ENCODE measurements at regions not wholly inside any gene's neighbourhood (a gene's known extent, or its start where the extent isn't known, plus 50 kb on each side); places are given as distances from the start of the nearest gene placed in this dataset.

DNA sequence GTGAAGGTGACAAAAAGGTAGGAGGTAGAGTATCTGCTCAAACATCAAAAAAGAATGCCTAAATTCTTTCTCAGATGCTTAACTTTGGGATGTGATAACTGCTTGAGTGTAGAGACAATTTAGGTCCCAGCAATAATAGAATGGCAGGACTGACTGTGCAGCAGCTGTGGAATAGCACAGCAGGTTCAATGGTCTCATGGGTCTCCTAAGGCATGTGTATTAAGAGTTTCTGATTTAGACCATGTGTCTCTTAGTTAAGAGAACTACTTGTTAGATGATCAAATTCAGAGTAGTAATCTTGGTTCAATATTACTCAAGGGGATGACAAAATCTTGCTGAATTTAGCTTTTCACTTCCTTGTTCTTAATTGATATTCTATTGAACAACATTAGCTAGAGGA, 72.0 kb downstream of the ALX1 start:
- no peaks in the 10 kb centered on the region for H3K36me3 ChIP-seq (replicated peaks)
- H3K27me3 ChIP-seq (ENCODE audit: low read depth) = no peaks in the 10 kb centered on the region; the same call in none of the 2 replicates
- in situ Hi-C loops (cut with MboI; ENCODE audit: low sequenced_read_pairs) = no loop called here
- H3K4me1 ChIP-seq = peaks cover 7% of the 10 kb centered on the region
- no peak overlapping the region for H3K4me3 ChIP-seq
- no peak for DNase-seq (ENCODE audit: low spot score in 2 of 2)
- no peaks in the 10 kb centered on the region for H3K9me3 ChIP-seq

- Histone ChIP-seq H3K4me3 (no peak overlapping the region), H3K9me3 (no peaks in the 10 kb centered on the region), H3K27me3 (ENCODE audit: low read depth) (no peaks in the 10 kb centered on the region; the same call in none of the 2 replicates), H3K36me3 (replicated peaks) (no peaks in the 10 kb centered on the region), H3K4me1 (peaks cover 12% of the 10 kb centered on the region)
- peak in 1 of 2 experiments; percentile 12 for DNase-seq (ENCODE audit: low spot score in 2 of 2)
- in situ Hi-C loops (cut with MboI; ENCODE audit: low sequenced_read_pairs) = no loop called here
Measured at GRCh38 chr12:85356596-85357385, 76.8 kb downstream of the ALX1 start.

DNA sequence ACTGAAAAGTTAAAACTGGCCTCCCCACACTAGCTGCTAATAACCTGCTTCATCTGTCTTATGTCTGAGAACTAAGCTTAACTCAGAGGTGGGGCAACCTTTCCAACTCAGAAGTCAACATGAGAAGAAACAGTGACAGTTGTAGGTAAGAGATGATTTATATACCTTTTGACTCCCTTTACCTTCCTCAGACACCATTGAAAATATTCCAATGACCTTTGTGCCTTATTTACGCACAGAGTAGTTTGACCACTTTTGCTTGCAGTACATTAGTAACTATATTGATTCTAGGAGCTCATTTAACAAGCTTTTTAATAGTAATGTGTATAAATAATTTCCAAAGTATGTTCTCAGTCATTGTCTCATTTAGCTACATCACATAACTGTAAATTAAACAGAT, 77.6 kb downstream of the ALX1 start:
- H3K9me3 ChIP-seq = no peaks in the 10 kb centered on the region
- no peak overlapping the region for H3K4me3 ChIP-seq
- in situ Hi-C loops (cut with MboI; ENCODE audit: low sequenced_read_pairs) = no loop called here
- DNase-seq (ENCODE audit: low spot score in 2 of 2) = no peak
- H3K36me3 ChIP-seq (replicated peaks) = no peaks in the 10 kb centered on the region
- peaks cover 12% of the 10 kb centered on the region for H3K4me1 ChIP-seq
- no peaks in the 10 kb centered on the region; the same call in none of the 2 replicates for H3K27me3 ChIP-seq (ENCODE audit: low read depth)

DNA sequence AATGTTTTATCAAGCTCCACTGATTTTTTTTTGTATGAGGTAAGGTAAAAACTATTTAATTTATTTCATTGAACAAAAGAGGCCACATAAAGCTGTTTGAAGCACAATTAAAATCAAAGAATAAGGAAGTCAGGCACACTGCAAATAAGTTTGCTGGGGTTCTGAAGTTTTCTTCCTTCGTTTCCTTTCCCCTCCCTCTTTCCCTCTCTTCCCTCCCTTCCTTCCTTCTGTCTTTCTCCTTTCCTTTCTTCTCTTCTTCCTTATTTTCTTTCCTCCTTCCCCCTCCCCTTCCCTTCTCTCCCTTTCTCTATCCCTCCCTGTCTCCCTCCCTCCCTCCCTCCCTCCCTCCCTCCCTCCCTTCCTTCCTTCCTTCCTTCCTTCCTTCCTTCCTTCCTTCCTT, 78.7 kb downstream of the ALX1 start:
- Histone ChIP-seq H3K36me3 (replicated peaks) (no peaks in the 10 kb centered on the region), H3K27me3 (ENCODE audit: low read depth) (no peaks in the 10 kb centered on the region), H3K9me3 (no peaks in the 10 kb centered on the region), H3K4me3 (no peak overlapping the region), H3K4me1 (peaks cover 12% of the 10 kb centered on the region)
- no peak for DNase-seq (ENCODE audit: low spot score in 2 of 2)
- in situ Hi-C loops (cut with MboI; ENCODE audit: low sequenced_read_pairs) = no loop called here

DNA sequence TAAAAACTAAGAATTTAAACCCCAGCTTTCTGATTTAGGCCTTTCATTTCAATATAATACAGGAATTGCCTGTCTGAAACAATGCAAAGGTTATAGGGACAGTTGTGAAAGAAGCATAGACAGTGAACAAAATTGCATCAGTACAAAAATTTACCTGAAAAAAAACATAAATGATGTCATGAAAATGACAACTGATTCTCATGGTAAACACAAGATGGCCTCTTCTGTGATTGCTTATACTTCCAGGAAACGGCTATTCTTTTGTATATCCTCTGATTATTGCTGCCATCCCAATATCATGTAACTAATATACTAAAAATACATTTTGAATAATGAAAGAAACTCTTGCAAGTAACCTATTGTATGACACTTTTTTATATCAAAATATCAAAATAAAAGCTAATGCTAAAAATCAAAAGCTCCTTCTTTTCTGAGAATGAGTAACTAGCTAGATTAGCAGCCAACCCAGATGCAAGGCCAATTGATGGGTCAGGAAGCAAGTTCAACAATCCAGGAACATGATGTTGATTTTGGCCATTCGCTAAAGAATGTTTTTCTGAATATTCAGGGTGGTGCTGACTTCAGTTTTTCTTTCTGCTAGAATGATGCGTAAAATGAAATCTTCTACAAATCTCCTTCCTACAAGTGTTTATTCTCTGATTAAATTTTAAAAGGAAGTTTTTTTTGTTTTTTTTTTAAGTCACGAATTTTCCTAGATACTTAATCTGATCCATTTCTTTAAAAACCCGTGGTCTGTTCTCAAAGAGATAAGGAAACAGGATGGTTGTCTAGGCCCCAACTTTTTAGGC, 83.6 kb downstream of the ALX1 start:
- DNase-seq (ENCODE audit: low spot score in 2 of 2) = no peak
- Histone ChIP-seq H3K36me3 (replicated peaks) (no peaks in the 10 kb centered on the region), H3K4me3 (no peak overlapping the region), H3K9me3 (no peaks in the 10 kb centered on the region), H3K27me3 (ENCODE audit: low read depth) (no peaks in the 10 kb centered on the region), H3K4me1 (no peaks in the 10 kb centered on the region)
- in situ Hi-C loops (cut with MboI; ENCODE audit: low sequenced_read_pairs) = no loop called here

GRCh38 chr12:85367936-85368335, 87.9 kb downstream of the ALX1 start:
- in situ Hi-C loops (cut with MboI; ENCODE audit: low sequenced_read_pairs) = no loop called here
- DNase-seq (ENCODE audit: low spot score in 2 of 2) = no peak
- H3K9me3 ChIP-seq = no peaks in the 10 kb centered on the region
- no peaks in the 10 kb centered on the region for H3K27me3 ChIP-seq (ENCODE audit: low read depth)
- H3K36me3 ChIP-seq (replicated peaks) = no peaks in the 10 kb centered on the region
- H3K4me1 ChIP-seq = no peaks in the 10 kb centered on the region
- H3K4me3 ChIP-seq = no peak overlapping the region

DNA sequence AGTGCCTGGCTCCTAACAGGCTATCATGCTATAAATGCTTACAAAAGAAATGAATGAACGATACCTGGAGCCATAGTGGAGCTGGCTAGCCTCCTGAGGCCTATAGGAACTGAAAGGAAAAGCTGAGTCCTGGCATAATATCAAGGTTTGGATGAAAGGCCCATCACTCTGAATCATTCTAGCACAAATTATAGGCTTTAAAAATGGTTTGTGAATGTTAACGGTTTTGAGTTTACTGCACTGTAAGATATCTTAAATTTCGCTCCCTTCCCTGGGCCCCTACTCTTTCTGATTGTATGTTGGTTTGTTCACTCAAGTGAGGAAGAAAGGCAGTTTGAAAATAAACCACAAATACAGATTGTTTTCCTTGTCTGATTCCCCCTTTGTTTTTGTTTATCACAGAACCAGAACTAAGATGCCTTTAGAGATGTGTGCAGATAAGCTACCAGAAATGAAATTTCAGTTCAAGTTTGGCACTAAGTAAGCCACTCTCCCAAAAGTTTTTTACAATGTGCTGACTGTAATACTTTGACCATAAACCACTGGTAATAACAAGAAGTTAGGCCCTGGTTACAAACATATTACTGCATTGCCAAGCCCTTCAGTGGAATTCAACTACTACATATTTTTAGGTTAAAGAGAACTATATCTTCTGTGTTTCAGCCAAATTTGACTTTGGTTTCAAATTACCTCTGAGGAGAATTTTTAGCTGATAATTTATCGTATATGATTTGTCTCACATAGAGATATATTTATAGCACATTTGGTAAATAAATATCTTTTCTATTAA, 89.5 kb downstream of the ALX1 start:
- Histone ChIP-seq H3K36me3 (replicated peaks) (no peaks in the 10 kb centered on the region), H3K4me3 (no peak overlapping the region), H3K4me1 (no peaks in the 10 kb centered on the region), H3K27me3 (ENCODE audit: low read depth) (no peaks in the 10 kb centered on the region), H3K9me3 (no peaks in the 10 kb centered on the region)
- DNase-seq (ENCODE audit: low spot score in 2 of 2) = no peak
- in situ Hi-C loops (cut with MboI; ENCODE audit: low sequenced_read_pairs) = no loop called here

DNA sequence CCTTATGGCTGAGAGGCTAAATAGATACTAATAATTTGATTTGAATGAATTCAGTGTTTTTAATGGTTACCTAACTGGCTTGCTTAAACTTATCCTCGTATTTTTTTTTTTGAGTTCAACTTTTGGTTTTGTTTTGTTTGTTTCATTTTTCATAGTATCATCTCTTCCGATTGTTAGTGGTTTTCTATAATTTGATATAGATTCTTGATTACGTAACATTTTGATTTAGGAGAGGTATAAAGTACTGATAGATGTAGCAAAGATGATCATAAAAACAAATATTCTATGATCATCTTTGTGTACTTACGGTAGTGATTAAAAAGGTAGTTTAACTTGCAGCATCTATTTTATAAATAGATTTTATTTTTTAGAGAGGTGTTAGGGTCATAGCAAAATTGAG, 93.0 kb downstream of the ALX1 start:
- Histone ChIP-seq H3K4me1 (no peaks in the 10 kb centered on the region), H3K9me3 (no peaks in the 10 kb centered on the region), H3K27me3 (ENCODE audit: low read depth) (no peaks in the 10 kb centered on the region), H3K4me3 (no peak overlapping the region), H3K36me3 (replicated peaks) (no peaks in the 10 kb centered on the region)
- in situ Hi-C loops (cut with MboI; ENCODE audit: low sequenced_read_pairs) = no loop called here
- no peak for DNase-seq (ENCODE audit: low spot score in 2 of 2)

DNA sequence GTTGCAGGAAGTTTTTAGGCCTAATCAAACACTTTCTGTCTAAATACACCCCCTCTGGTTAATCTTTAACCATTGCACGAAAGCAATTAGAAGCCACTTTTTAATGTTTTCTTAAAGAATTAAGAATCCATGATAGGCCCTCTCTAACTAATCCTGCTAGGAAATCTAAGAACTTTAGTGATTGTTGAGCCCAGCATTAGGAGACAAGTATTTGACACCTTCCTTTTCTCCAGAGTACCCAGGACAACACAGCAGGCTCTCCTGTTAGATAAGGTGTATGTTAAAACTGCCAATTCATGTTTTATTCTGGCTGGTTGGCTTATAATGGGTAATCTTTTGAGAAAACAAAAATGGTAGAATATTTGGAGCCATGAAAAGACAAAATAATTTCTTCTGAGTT, 95.0 kb downstream of the ALX1 start:
- DNase-seq (ENCODE audit: low spot score in 2 of 2) = no peak
- H3K27me3 ChIP-seq (ENCODE audit: low read depth) = no peaks in the 10 kb centered on the region
- H3K9me3 ChIP-seq = no peaks in the 10 kb centered on the region
- H3K36me3 ChIP-seq (replicated peaks) = no peaks in the 10 kb centered on the region
- H3K4me1 ChIP-seq = no peaks in the 10 kb centered on the region
- in situ Hi-C loops (cut with MboI; ENCODE audit: low sequenced_read_pairs) = no loop called here
- no peak overlapping the region for H3K4me3 ChIP-seq

- Histone ChIP-seq H3K27me3 (ENCODE audit: low read depth) (no peaks in the 10 kb centered on the region), H3K4me3 (no peak overlapping the region), H3K4me1 (no peaks in the 10 kb centered on the region), H3K9me3 (no peaks in the 10 kb centered on the region), H3K36me3 (replicated peaks) (no peaks in the 10 kb centered on the region)
- in situ Hi-C loops (cut with MboI; ENCODE audit: low sequenced_read_pairs) = no loop called here
- DNase-seq (ENCODE audit: low spot score in 2 of 2) = no peak
Measured at GRCh38 chr12:85385406-85385805, 105.4 kb downstream of the ALX1 start.

DNA sequence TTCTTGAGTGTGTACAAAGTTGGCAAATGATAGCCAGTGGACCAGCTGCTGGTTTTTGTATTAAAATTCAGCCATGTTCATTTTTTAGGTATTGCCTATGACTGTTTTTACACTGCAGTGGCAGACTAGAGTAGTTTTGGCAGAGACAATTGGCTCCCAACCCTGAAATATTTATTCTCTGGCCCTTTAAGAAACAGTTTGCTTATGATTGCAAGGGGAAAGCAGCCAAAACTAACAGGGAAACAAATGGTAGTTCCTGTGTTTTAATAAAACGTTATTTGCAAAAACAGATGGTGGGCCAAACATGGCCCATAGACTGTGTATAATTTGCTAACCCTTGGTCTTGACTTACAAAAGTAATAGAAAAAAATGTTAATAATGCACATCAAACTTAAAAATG, 110.2 kb downstream of the ALX1 start:
- no peak overlapping the region for H3K4me3 ChIP-seq
- H3K4me1 ChIP-seq = peaks cover 2% of the 10 kb centered on the region; the same call in 1 of the 2 replicates
- DNase-seq (ENCODE audit: low spot score in 2 of 2) = no peak
- no peaks in the 10 kb centered on the region for H3K9me3 ChIP-seq
- in situ Hi-C loops (cut with MboI; ENCODE audit: low sequenced_read_pairs) = no loop called here
- H3K27me3 ChIP-seq (ENCODE audit: low read depth) = no peaks in the 10 kb centered on the region
- no peaks in the 10 kb centered on the region for H3K36me3 ChIP-seq (replicated peaks)

GRCh38 chr12:85392508-85392907, 112.5 kb downstream of the ALX1 start:
- Histone ChIP-seq H3K4me3 (no peak overlapping the region), H3K9me3 (no peaks in the 10 kb centered on the region), H3K36me3 (replicated peaks) (no peaks in the 10 kb centered on the region), H3K4me1 (peaks cover 2% of the 10 kb centered on the region; the same call in 1 of the 2 replicates), H3K27me3 (ENCODE audit: low read depth) (no peaks in the 10 kb centered on the region)
- no peak for DNase-seq (ENCODE audit: low spot score in 2 of 2)
- in situ Hi-C loops (cut with MboI; ENCODE audit: low sequenced_read_pairs) = no loop called here

DNA sequence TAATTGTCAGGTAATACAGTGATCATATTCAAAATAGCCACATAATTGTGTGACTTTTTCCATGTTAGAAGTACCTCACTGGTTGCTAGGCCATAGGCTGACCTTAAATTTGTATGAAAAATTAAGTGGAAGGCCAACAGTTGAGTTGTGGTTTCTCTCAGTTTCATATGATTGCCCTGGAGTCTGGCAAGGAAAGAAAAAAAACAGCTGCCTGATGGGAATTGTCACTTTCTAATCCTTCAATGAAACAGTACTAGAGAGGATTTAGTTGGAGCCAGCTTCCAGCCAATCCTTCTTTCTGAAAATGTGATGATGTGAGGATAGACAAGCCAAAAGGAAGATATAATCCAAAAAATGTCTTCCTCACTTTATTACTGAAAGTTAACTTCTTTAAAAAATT, 113.6 kb downstream of the ALX1 start:
- H3K4me1 ChIP-seq = peaks cover 2% of the 10 kb centered on the region; the same call in 1 of the 2 replicates
- no peaks in the 10 kb centered on the region for H3K36me3 ChIP-seq (replicated peaks)
- H3K27me3 ChIP-seq (ENCODE audit: low read depth) = no peaks in the 10 kb centered on the region
- in situ Hi-C loops (cut with MboI; ENCODE audit: low sequenced_read_pairs) = no loop called here
- no peak for DNase-seq (ENCODE audit: low spot score in 2 of 2)
- no peak overlapping the region for H3K4me3 ChIP-seq
- H3K9me3 ChIP-seq = no peaks in the 10 kb centered on the region

Measured in HAP-1 (cell line).